Lower lobe of right lung (tissue), 2 donors: ENCODE measurements at regions not wholly inside any gene's neighbourhood (a gene's known extent, or its start where the extent isn't known, plus 50 kb on each side); places are given as distances from the start of the nearest gene placed in this dataset.

ENCODE experiments used
- ATAC-seq, 2 donors: fragments of 200-7000 bp; cut with Tn5 transposase; one replicate each; pipeline ENCODE4 v1.9.1; 2020 to 2022; ENCODE audit warnings: mild to moderate bottlenecking in 2 of 2, moderate library complexity in 2 of 2
- DNase-seq: peaks from one replicate; pipeline ENCODE4 v3.0.0-alpha.2; 2020
- H3K27ac ChIP-seq: fragments of 200-600 bp; one replicate; pipeline ENCODE4 v1.8.0; 2022
- H3K27me3 ChIP-seq: fragments of 200-600 bp; one replicate; pipeline ENCODE4 v1.8.0; 2022; ENCODE audit warnings: low read depth
- H3K36me3 ChIP-seq: fragments of 200-600 bp; one replicate; pipeline ENCODE4 v1.8.0; 2022; ENCODE audit warnings: mild to moderate bottlenecking
- H3K4me1 ChIP-seq: fragments of 200-600 bp; one replicate; pipeline ENCODE4 v1.8.0; 2022
- H3K4me3 ChIP-seq: fragments of 200-600 bp; one replicate; pipeline ENCODE4 v1.8.0; 2022; ENCODE audit warnings: mild to moderate bottlenecking
- H3K9me3 ChIP-seq: fragments of 200-600 bp; one replicate; pipeline ENCODE4 v1.8.0; 2022
- CTCF ChIP-seq: fragments of 200-600 bp; IDR thresholded peaks from one replicate; pipeline ENCODE4 v1.8.0; 2022; ENCODE audit warnings: antibody characterized with exemption, mild to moderate bottlenecking
- intact Hi-C: fragments of 100-400 bp; cut with DNase I; formaldehyde crosslinking; loops from one replicate; pipeline ENCODE4 v1.11.0; 2022
- donor health status: DM: no; HTN: yes; CAD: no; lungs with severe emphysema.

GRCh38 chr21:33985117-33986050, 69.8 kb upstream of the ATP5PO start:
- H3K36me3 ChIP-seq, result no peaks in the 10 kb centered on the region
- no peak overlapping the region for H3K27ac ChIP-seq
- no peaks in the 10 kb centered on the region for H3K9me3 ChIP-seq
- ATAC-seq, result no peak
- H3K4me1 ChIP-seq, result no peaks in the 10 kb centered on the region
- no peak for DNase-seq
- H3K4me3 ChIP-seq, result no peak overlapping the region
- no peaks in the 10 kb centered on the region for H3K27me3 ChIP-seq
- no peak for TF ChIP-seq CTCF
- intact Hi-C loops, result no loop called here

- H3K36me3 ChIP-seq, result no peaks in the 10 kb centered on the region
- ATAC-seq (no peak), DNase-seq (no peak)
- no peaks in the 10 kb centered on the region for H3K27me3 ChIP-seq
- H3K4me3 ChIP-seq, result no peak overlapping the region
- no peak overlapping the region for H3K27ac ChIP-seq
- TF ChIP-seq CTCF, result no peak
- H3K4me1 ChIP-seq, result no peaks in the 10 kb centered on the region
- intact Hi-C loops, result no loop called here
- no peaks in the 10 kb centered on the region for H3K9me3 ChIP-seq
Observed at GRCh38 chr21:33984021-33984481, 68.4 kb upstream of the ATP5PO start.

GRCh38 chr21:33981391-33982101, 65.9 kb upstream of the ATP5PO start:
- Histone ChIP-seq H3K27ac (no peak overlapping the region), H3K36me3 (no peaks in the 10 kb centered on the region), H3K4me1 (peaks cover 15% of the 10 kb centered on the region), H3K4me3 (no peak overlapping the region), H3K9me3 (no peaks in the 10 kb centered on the region), H3K27me3 (no peaks in the 10 kb centered on the region)
- no peak for TF ChIP-seq CTCF
- DNase-seq (no peak), ATAC-seq (no peak)
- intact Hi-C loops, result no loop called here

GRCh38 chr21:33980276-33980916, 64.8 kb upstream of the ATP5PO start:
- Histone ChIP-seq H3K27me3 (no peaks in the 10 kb centered on the region), H3K4me3 (no peak overlapping the region), H3K4me1 (peaks cover 27% of the 10 kb centered on the region), H3K9me3 (no peaks in the 10 kb centered on the region), H3K36me3 (no peaks in the 10 kb centered on the region), H3K27ac (no peak overlapping the region)
- DNase-seq (no peak), ATAC-seq (no peak)
- intact Hi-C loops, result no loop called here
- TF ChIP-seq CTCF, result no peak

- TF ChIP-seq CTCF, result no peak
- H3K9me3 ChIP-seq, result no peaks in the 10 kb centered on the region
- no peak for ATAC-seq
- intact Hi-C loops, result no loop called here
- H3K4me1 ChIP-seq, result peaks cover 33% of the 10 kb centered on the region
- H3K36me3 ChIP-seq, result no peaks in the 10 kb centered on the region
- no peak for DNase-seq
- no peak overlapping the region for H3K27ac ChIP-seq
- no peaks in the 10 kb centered on the region for H3K27me3 ChIP-seq
- H3K4me3 ChIP-seq, result no peak overlapping the region
Observed at GRCh38 chr21:33978585-33978984, 63.0 kb upstream of the ATP5PO start.
